ENCODE measurements at regions not wholly inside any gene's neighbourhood (a gene's known extent, or its start where the extent isn't known, plus 50 kb on each side); places are given as distances from the start of the nearest gene placed in this dataset.
"Not testable (repeated sequence)": the region's sequence is repeated elsewhere in the genome, so short reads cannot be mapped to it uniquely, and the experiment has no call there.

GRCh38 chr6:156441-157140 lies 135.7 kb upstream of the DUSP22 start:
- H3K4me1 Mint-ChIP-seq; H3K36me3 ChIP-seq (ENCODE audit: insufficient read depth, low read length); H3K9me3 Mint-ChIP-seq; H3K27me3 ChIP-seq (ENCODE audit: insufficient read depth, low read length, poor library complexity, severe bottlenecking); DNase-seq; H3K4me3 ChIP-seq (ENCODE audit: low read length); POLR2A ChIA-PET; H3K4me1 ChIP-seq (ENCODE audit: insufficient read depth, low read length); H3K4me3 Mint-ChIP-seq; H3K27ac Mint-ChIP-seq; H3K36me3 Mint-ChIP-seq; H3K9me3 ChIP-seq (ENCODE audit: low read length); H3K27ac ChIP-seq (ENCODE audit: low read depth, low read length); CTCF ChIA-PET: not testable (repeated sequence)
- peaks cover 24 to 71% of the 10 kb centered on the region in 2 donors for H3K27me3 Mint-ChIP-seq

- H3K27ac Mint-ChIP-seq; POLR2A ChIA-PET; H3K36me3 ChIP-seq (ENCODE audit: insufficient read depth, low read length); H3K4me3 Mint-ChIP-seq; H3K4me1 Mint-ChIP-seq; H3K27me3 ChIP-seq (ENCODE audit: insufficient read depth, low read length, poor library complexity, severe bottlenecking); H3K9me3 ChIP-seq (ENCODE audit: low read length); H3K27ac ChIP-seq (ENCODE audit: low read depth, low read length); CTCF ChIA-PET; H3K4me3 ChIP-seq (ENCODE audit: low read length); DNase-seq; H3K4me1 ChIP-seq (ENCODE audit: insufficient read depth, low read length); H3K9me3 Mint-ChIP-seq; H3K36me3 Mint-ChIP-seq: not testable (repeated sequence)
- peaks cover 27 to 74% of the 10 kb centered on the region in 2 donors for H3K27me3 Mint-ChIP-seq
Measured at GRCh38 chr6:157176-157575, 135.1 kb upstream of the DUSP22 start.

GRCh38 chr6:161657-162056 lies 130.6 kb upstream of the DUSP22 start:
- POLR2A ChIA-PET; H3K36me3 Mint-ChIP-seq; H3K27me3 ChIP-seq (ENCODE audit: insufficient read depth, low read length, poor library complexity, severe bottlenecking); H3K27ac ChIP-seq (ENCODE audit: low read depth, low read length); H3K9me3 Mint-ChIP-seq; H3K27ac Mint-ChIP-seq; CTCF ChIA-PET; H3K4me1 ChIP-seq (ENCODE audit: insufficient read depth, low read length); H3K36me3 ChIP-seq (ENCODE audit: insufficient read depth, low read length); H3K4me1 Mint-ChIP-seq; H3K4me3 ChIP-seq (ENCODE audit: low read length); H3K9me3 ChIP-seq (ENCODE audit: low read length); DNase-seq; H3K4me3 Mint-ChIP-seq: not testable (repeated sequence)
- H3K27me3 Mint-ChIP-seq = peaks cover 19 to 46% of the 10 kb centered on the region in 2 donors

- H3K27me3 ChIP-seq (ENCODE audit: insufficient read depth, low read length, poor library complexity, severe bottlenecking) = no peaks in the 10 kb centered on the region
- no peak overlapping the region for H3K4me3 ChIP-seq (ENCODE audit: low read length)
- H3K4me3 Mint-ChIP-seq = no peak overlapping the region
- H3K4me1 ChIP-seq (ENCODE audit: insufficient read depth, low read length) = no peaks in the 10 kb centered on the region
- H3K27ac Mint-ChIP-seq = no peak overlapping the region
- no peak for DNase-seq
- ChIA-PET CTCF (no interaction called here), POLR2A (no interaction called here)
- peaks cover 13 to 25% of the 10 kb centered on the region in 2 donors for H3K27me3 Mint-ChIP-seq
- H3K9me3 Mint-ChIP-seq = peaks cover 0 to 2% (median 0%) of the 10 kb centered on the region in 5 donors
- H3K36me3 Mint-ChIP-seq = peaks cover 0 to 4% (median 0%) of the 10 kb centered on the region in 3 donors
- H3K4me1 Mint-ChIP-seq = no peaks in the 10 kb centered on the region
- no peaks in the 10 kb centered on the region for H3K36me3 ChIP-seq (ENCODE audit: insufficient read depth, low read length)
- H3K27ac ChIP-seq (ENCODE audit: low read depth, low read length) = no peak overlapping the region
- H3K9me3 ChIP-seq (ENCODE audit: low read length) = no peaks in the 10 kb centered on the region
Measured at GRCh38 chr6:164720-165119, 127.6 kb upstream of the DUSP22 start.

GRCh38 chr6:165263-165662 lies 127.0 kb upstream of the DUSP22 start:
- H3K9me3 Mint-ChIP-seq = peaks cover 0 to 2% (median 0%) of the 10 kb centered on the region in 5 donors
- ChIA-PET POLR2A (no interaction called here), CTCF (no interaction called here)
- H3K27ac Mint-ChIP-seq = no peak overlapping the region
- Histone ChIP-seq H3K4me1 (ENCODE audit: insufficient read depth, low read length) (no peaks in the 10 kb centered on the region), H3K27me3 (ENCODE audit: insufficient read depth, low read length, poor library complexity, severe bottlenecking) (no peaks in the 10 kb centered on the region), H3K36me3 (ENCODE audit: insufficient read depth, low read length) (no peaks in the 10 kb centered on the region), H3K4me3 (ENCODE audit: low read length) (no peak overlapping the region), H3K9me3 (ENCODE audit: low read length) (no peaks in the 10 kb centered on the region), H3K27ac (ENCODE audit: low read depth, low read length) (no peak overlapping the region)
- H3K27me3 Mint-ChIP-seq = peaks cover 13 to 23% of the 10 kb centered on the region in 2 donors
- H3K4me1 Mint-ChIP-seq = no peaks in the 10 kb centered on the region
- H3K4me3 Mint-ChIP-seq = no peak overlapping the region
- no peak for DNase-seq
- peaks cover 0 to 1% (median 0%) of the 10 kb centered on the region in 3 donors for H3K36me3 Mint-ChIP-seq

GRCh38 chr6:165906-166305 lies 126.4 kb upstream of the DUSP22 start:
- H3K27me3 ChIP-seq (ENCODE audit: insufficient read depth, low read length, poor library complexity, severe bottlenecking) = no peaks in the 10 kb centered on the region
- CTCF ChIA-PET = no interaction called here
- Mint-ChIP-seq H3K27me3 (peaks cover 14 to 21% of the 10 kb centered on the region in 2 donors), H3K36me3 (no peaks in the 10 kb centered on the region), H3K4me3 (no peak overlapping the region), H3K4me1 (no peaks in the 10 kb centered on the region), H3K27ac (no peak overlapping the region), H3K9me3 (peaks cover 0 to 2% (median 0%) of the 10 kb centered on the region in 5 donors)
- no peaks in the 10 kb centered on the region for H3K9me3 ChIP-seq (ENCODE audit: low read length)
- no peaks in the 10 kb centered on the region for H3K4me1 ChIP-seq (ENCODE audit: insufficient read depth, low read length)
- H3K4me3 ChIP-seq (ENCODE audit: low read length) = no peak overlapping the region
- POLR2A ChIA-PET = no interaction called here
- H3K27ac ChIP-seq (ENCODE audit: low read depth, low read length) = no peak overlapping the region
- H3K36me3 ChIP-seq (ENCODE audit: insufficient read depth, low read length) = no peaks in the 10 kb centered on the region
- no peak for DNase-seq

- Mint-ChIP-seq H3K27me3 (peaks cover 11 to 18% of the 10 kb centered on the region in 2 donors), H3K9me3 (peaks cover 0 to 5% (median 0%) of the 10 kb centered on the region in 5 donors), H3K4me3 (no peak overlapping the region), H3K4me1 (no peaks in the 10 kb centered on the region), H3K36me3 (peaks cover 0 to 2% (median 0%) of the 10 kb centered on the region in 3 donors), H3K27ac (no peak overlapping the region)
- Histone ChIP-seq H3K27me3 (ENCODE audit: insufficient read depth, low read length, poor library complexity, severe bottlenecking) (no peaks in the 10 kb centered on the region), H3K4me3 (ENCODE audit: low read length) (no peak overlapping the region), H3K36me3 (ENCODE audit: insufficient read depth, low read length) (no peaks in the 10 kb centered on the region), H3K27ac (ENCODE audit: low read depth, low read length) (no peak overlapping the region), H3K9me3 (ENCODE audit: low read length) (no peaks in the 10 kb centered on the region), H3K4me1 (ENCODE audit: insufficient read depth, low read length) (no peaks in the 10 kb centered on the region)
- DNase-seq = peak in 1 of 5 donors; percentile 15
- CTCF ChIA-PET = interaction anchor here (0.9 to 1.4 kb wide), 2 partner anchors 9 to 12 kb away, joined by 3 read pairs; no protein-coding TSS in a partner anchor
- POLR2A ChIA-PET = no interaction called here
Measured at GRCh38 chr6:168865-169455, 123.3 kb upstream of the DUSP22 start.

GRCh38 chr6:174036-174435 lies 118.3 kb upstream of the DUSP22 start:
- H3K36me3 ChIP-seq (ENCODE audit: insufficient read depth, low read length) = no peaks in the 10 kb centered on the region
- ChIA-PET POLR2A (no interaction called here), CTCF (no interaction called here)
- peaks cover 24 to 25% of the 10 kb centered on the region in 2 donors for H3K27me3 Mint-ChIP-seq
- no peaks in the 10 kb centered on the region for H3K9me3 ChIP-seq (ENCODE audit: low read length)
- H3K27ac ChIP-seq (ENCODE audit: low read depth, low read length) = no peak overlapping the region
- H3K4me3 ChIP-seq (ENCODE audit: low read length) = no peak overlapping the region
- no peak overlapping the region for H3K4me3 Mint-ChIP-seq
- H3K27me3 ChIP-seq (ENCODE audit: insufficient read depth, low read length, poor library complexity, severe bottlenecking) = no peaks in the 10 kb centered on the region
- H3K4me1 Mint-ChIP-seq = no peaks in the 10 kb centered on the region
- H3K9me3 Mint-ChIP-seq = peaks cover 0 to 5% (median 2%) of the 10 kb centered on the region in 5 donors
- H3K36me3 Mint-ChIP-seq = peaks cover 0 to 2% (median 0%) of the 10 kb centered on the region in 3 donors
- no peak for DNase-seq
- no peaks in the 10 kb centered on the region for H3K4me1 ChIP-seq (ENCODE audit: insufficient read depth, low read length)
- no peak overlapping the region for H3K27ac Mint-ChIP-seq

Measured in CD8-positive, alpha-beta memory T cell (primary cell).